ENCODE measurements at regions not wholly inside any gene's neighbourhood (a gene's known extent, or its start where the extent isn't known, plus 50 kb on each side); places are given as distances from the start of the nearest gene placed in this dataset.
A peak's percentile ranks its signal among the peaks of the same experiment; 100 is the strongest.

DNA sequence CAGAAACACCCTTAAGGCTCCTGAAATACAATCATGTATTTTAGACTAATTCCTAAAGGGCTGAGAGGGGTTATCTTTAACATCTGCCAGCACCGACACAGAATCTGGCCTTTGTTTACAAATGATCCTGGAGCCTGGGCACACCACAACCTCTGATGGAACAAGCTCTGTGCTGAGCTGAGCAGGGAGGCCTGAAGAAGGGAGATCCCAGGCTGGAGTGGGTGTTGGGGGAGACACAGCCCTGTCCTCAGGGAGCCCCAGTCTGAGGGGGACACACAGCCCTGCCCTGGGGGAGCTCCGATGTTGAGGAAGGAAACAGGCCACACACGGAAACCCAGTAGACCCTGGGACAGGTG, 130.5 kb downstream of the VEGFA start (continued):
- no peak for TF ChIP-seq ZNF646 (CRISPR knock-in tag; IDR thresholded peaks at IDR 0.05)
- TF ChIP-seq, protein P1, sequence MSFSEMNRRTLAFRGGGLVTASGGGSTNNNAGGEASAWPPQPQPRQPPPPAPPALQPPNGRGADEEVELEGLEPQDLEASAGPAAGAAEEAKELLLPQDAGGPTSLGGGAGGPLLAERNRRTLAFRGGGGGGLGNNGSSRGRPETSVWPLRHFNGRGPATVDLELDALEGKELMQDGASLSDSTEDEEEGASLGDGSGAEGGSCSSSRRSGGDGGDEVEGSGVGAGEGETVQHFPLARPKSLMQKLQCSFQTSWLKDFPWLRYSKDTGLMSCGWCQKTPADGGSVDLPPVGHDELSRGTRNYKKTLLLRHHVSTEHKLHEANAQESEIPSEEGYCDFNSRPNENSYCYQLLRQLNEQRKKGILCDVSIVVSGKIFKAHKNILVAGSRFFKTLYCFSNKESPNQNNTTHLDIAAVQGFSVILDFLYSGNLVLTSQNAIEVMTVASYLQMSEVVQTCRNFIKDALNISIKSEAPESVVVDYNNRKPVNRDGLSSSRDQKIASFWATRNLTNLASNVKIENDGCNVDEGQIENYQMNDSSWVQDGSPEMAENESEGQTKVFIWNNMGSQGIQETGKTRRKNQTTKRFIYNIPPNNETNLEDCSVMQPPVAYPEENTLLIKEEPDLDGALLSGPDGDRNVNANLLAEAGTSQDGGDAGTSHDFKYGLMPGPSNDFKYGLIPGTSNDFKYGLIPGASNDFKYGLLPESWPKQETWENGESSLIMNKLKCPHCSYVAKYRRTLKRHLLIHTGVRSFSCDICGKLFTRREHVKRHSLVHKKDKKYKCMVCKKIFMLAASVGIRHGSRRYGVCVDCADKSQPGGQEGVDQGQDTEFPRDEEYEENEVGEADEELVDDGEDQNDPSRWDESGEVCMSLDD (CRISPR knock-in tag; IDR thresholded peaks at IDR 0.05; ENCODE audit: borderline replicate concordance): no peak
- peak; percentile 57 for TF ChIP-seq GFI1 (CRISPR knock-in tag; IDR thresholded peaks at IDR 0.05; ENCODE audit: borderline replicate concordance)
- TF ChIP-seq CCDC6 (CRISPR knock-in tag; IDR thresholded peaks at IDR 0.05): peak; percentile 16; the same call in 1 of the 2 replicates
- TF ChIP-seq TEAD3 (CRISPR knock-in tag; optimal IDR thresholded peaks at IDR 0.05; ENCODE audit: borderline replicate concordance): no peak
- TF ChIP-seq TMF1 (CRISPR knock-in tag; IDR thresholded peaks at IDR 0.05; ENCODE audit: low read depth): no peak
- TF ChIP-seq ZNF234 (CRISPR knock-in tag; conservative IDR thresholded peaks at IDR 0.05): no peak
- no peak for TF ChIP-seq NFYB (CRISPR knock-in tag; IDR thresholded peaks at IDR 0.05)
- 0 out of 2 replicates have a peak, but pooled peaks have one; percentile 22 for TF ChIP-seq ZSCAN31 (CRISPR knock-in tag; IDR thresholded peaks at IDR 0.05; ENCODE audit: low read depth)
- TF ChIP-seq ZNF567 (CRISPR knock-in tag; IDR thresholded peaks at IDR 0.05; ENCODE audit: borderline replicate concordance): 0 out of 2 replicates have a peak, but pooled peaks have one; percentile 28
- TF ChIP-seq SOX5 (CRISPR knock-in tag; IDR thresholded peaks at IDR 0.05; ENCODE audit: borderline replicate concordance): no peak
- TF ChIP-seq, protein P2, sequence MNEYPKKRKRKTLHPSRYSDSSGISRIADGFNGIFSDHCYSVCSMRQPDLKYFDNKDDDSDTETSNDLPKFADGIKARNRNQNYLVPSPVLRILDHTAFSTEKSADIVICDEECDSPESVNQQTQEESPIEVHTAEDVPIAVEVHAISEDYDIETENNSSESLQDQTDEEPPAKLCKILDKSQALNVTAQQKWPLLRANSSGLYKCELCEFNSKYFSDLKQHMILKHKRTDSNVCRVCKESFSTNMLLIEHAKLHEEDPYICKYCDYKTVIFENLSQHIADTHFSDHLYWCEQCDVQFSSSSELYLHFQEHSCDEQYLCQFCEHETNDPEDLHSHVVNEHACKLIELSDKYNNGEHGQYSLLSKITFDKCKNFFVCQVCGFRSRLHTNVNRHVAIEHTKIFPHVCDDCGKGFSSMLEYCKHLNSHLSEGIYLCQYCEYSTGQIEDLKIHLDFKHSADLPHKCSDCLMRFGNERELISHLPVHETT (CRISPR knock-in tag; conservative IDR thresholded peaks at IDR 0.05): no peak
- no peak for TF ChIP-seq HCFC1 (IDR thresholded peaks at IDR 0.05; ENCODE audit: low read depth, low read length)
- no peak for TF ChIP-seq UBTF (CRISPR knock-in tag; IDR thresholded peaks at IDR 0.05)
- TF ChIP-seq, protein P3, sequence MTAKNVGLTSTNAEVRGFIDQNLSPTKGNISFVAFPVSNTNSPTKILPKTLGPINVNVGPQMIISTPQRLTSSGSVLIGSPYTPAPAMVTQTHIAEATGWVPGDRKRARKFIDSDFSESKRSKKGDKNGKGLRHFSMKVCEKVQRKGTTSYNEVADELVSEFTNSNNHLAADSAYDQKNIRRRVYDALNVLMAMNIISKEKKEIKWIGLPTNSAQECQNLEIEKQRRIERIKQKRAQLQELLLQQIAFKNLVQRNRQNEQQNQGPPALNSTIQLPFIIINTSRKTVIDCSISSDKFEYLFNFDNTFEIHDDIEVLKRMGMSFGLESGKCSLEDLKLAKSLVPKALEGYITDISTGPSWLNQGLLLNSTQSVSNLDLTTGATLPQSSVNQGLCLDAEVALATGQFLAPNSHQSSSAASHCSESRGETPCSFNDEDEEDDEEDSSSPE (CRISPR knock-in tag; IDR thresholded peaks at IDR 0.05): no peak
